WTC11 (cell line): ENCODE measurements at regions not wholly inside any gene's neighbourhood (a gene's known extent, or its start where the extent isn't known, plus 50 kb on each side); places are given as distances from the start of the nearest gene placed in this dataset.

Experiments
- CTCF ChIP-seq: fragments of 200-600 bp; IDR thresholded peaks from 2 replicates; pipeline ENCODE4 v1.8.0; 2022; ENCODE audit warnings: antibody characterized with exemption
- HMGA2 ChIP-seq: fragments of 250-450 bp; sonication (Bioruptor Pico); IDR thresholded peaks from 2 replicates; pipeline ENCODE4 v1.4.0; 2021; ENCODE audit warnings: mild to moderate bottlenecking, moderate library complexity
- MAX ChIP-seq: sonication (generic); formaldehyde crosslinking; IDR thresholded peaks from 2 replicates; pipeline ENCODE4 v1.8.0; 2022; ENCODE audit warnings: mild to moderate bottlenecking, missing genetic modification reagents
- SP1 ChIP-seq: sonication (generic); formaldehyde crosslinking; conservative IDR thresholded peaks from 2 replicates; pipeline ENCODE4 v1.8.1; 2022; ENCODE audit warnings: missing genetic modification reagents
- USF2 ChIP-seq: sonication (generic); formaldehyde crosslinking; IDR thresholded peaks from 2 replicates; pipeline ENCODE4 v1.8.1; 2023; ENCODE audit warnings: mild to moderate bottlenecking, missing genetic modification reagents, moderate library complexity
- ZNF121 ChIP-seq: sonication (generic); formaldehyde crosslinking; IDR thresholded peaks from 2 replicates; pipeline ENCODE4 v1.8.0; 2023; ENCODE audit warnings: missing genetic modification reagents
- ZNF416 ChIP-seq: fragments of 250-450 bp; sonication (Bioruptor Pico); IDR thresholded peaks from 2 replicates; pipeline ENCODE4 v1.9.0; 2021; ENCODE audit warnings: mild to moderate bottlenecking, inconsistent platforms

GRCh38 chr14:44339231-44339630, 167.9 kb downstream of the FSCB start:
- TF ChIP-seq ZNF121 (CRISPR knock-in tag), result no peak
- TF ChIP-seq USF2 (CRISPR knock-in tag), result no peak
- TF ChIP-seq CTCF, result no peak
- TF ChIP-seq MAX (CRISPR knock-in tag), result no peak
- TF ChIP-seq SP1, result no peak
- TF ChIP-seq HMGA2 (CRISPR knock-in tag), result no peak
- TF ChIP-seq ZNF416 (CRISPR knock-in tag), result no peak
